HCT116 (cell line): ENCODE measurements at regions not wholly inside any gene's neighbourhood (a gene's known extent, or its start where the extent isn't known, plus 50 kb on each side); places are given as distances from the start of the nearest gene placed in this dataset.

Experiments used
- CEBPB ChIP-seq: IDR thresholded peaks from 2 replicates; pipeline ENCODE4 v1.6.1; 2012; ENCODE audit warnings: low read depth
- CTCF ChIP-seq, 3 experiments: fragments of 200-600 bp in 1 of 3; sonication (generic) in 1 of 3; IDR thresholded peaks in 2 of 3; conservative IDR thresholded peaks in 1 of 3; 2 replicates each; pipeline ENCODE4 v1.5.1; 2012 to 2017; ENCODE audit warnings: low read depth in 2 of 3, low read length in 2 of 3, antibody characterized with exemption in 1 of 3, borderline replicate concordance in 1 of 3, control low read depth in 1 of 3, mild to moderate bottlenecking in 1 of 3, mixed read lengths in 1 of 3, mixed run types in 1 of 3, moderate library complexity in 1 of 3; ENCODE audit not compliant: insufficient read depth in 1 of 3
- EZH2 ChIP-seq: fragments of 200-600 bp; sonication (generic); IDR thresholded peaks from 2 replicates; pipeline ENCODE4 v1.6.1; 2017; ENCODE audit warnings: antibody characterized with exemption, mixed run types
- FOSL1 ChIP-seq: IDR thresholded peaks from 2 replicates; pipeline ENCODE4 v1.6.1; 2012; ENCODE audit warnings: low read depth
- JUND ChIP-seq: IDR thresholded peaks from 2 replicates; pipeline ENCODE4 v1.6.1; 2012
- MAX ChIP-seq: IDR thresholded peaks from 2 replicates; pipeline ENCODE4 v1.6.1; 2012
- POLR2A ChIP-seq: IDR thresholded peaks from 2 replicates; pipeline ENCODE4 v1.7.0; 2011; ENCODE audit warnings: borderline replicate concordance; ENCODE audit not compliant: insufficient read depth, insufficient read length; ENCODE audit errors: extremely low read depth
- RAD21 ChIP-seq: IDR thresholded peaks from 2 replicates; pipeline ENCODE4 v1.6.1; 2012; ENCODE audit warnings: low read depth, mild to moderate bottlenecking
- SIN3A ChIP-seq: IDR thresholded peaks from 2 replicates; pipeline ENCODE4 v1.6.1; 2012; ENCODE audit warnings: low read depth
- SP1 ChIP-seq: IDR thresholded peaks from 2 replicates; pipeline ENCODE4 v1.6.1; 2012; ENCODE audit warnings: low read depth
- SRF ChIP-seq: IDR thresholded peaks from 2 replicates; pipeline ENCODE4 v1.6.1; 2012; ENCODE audit warnings: low read depth
- TCF7L2 ChIP-seq: IDR thresholded peaks from 2 replicates; pipeline ENCODE4 v1.7.0; 2011; ENCODE audit warnings: borderline replicate concordance, inconsistent platforms; ENCODE audit not compliant: insufficient read depth, insufficient read length; ENCODE audit errors: extremely low read depth

GRCh38 chr5:126067404-126067803 is 355.8 kb upstream of the GRAMD2B start:
- no peak for TF ChIP-seq CTCF (IDR thresholded peaks at IDR 0.05 in 2 of 3, conservative IDR thresholded peaks at IDR 0.05 in 1 of 3; ENCODE audit: borderline replicate concordance in 1 of 3, insufficient read depth in 1 of 3, low read depth in 2 of 3, low read length in 2 of 3)
- no peak for TF ChIP-seq SIN3A
- TF ChIP-seq SP1: no peak
- TF ChIP-seq JUND: no peak
- TF ChIP-seq POLR2A: no peak
- TF ChIP-seq RAD21: no peak
- TF ChIP-seq SRF: no peak
- TF ChIP-seq CEBPB: no peak
- no peak for TF ChIP-seq EZH2
- TF ChIP-seq FOSL1: no peak
- TF ChIP-seq MAX: no peak
- no peak for TF ChIP-seq TCF7L2
